Astrocyte of the cerebellum (primary cell): ENCODE measurements at regions not wholly inside any gene's neighbourhood (a gene's known extent, or its start where the extent isn't known, plus 50 kb on each side); places are given as distances from the start of the nearest gene placed in this dataset.

Experiments used
- DNase-seq: peaks from one replicate; pipeline ENCODE4 v3.0.0-alpha.2; 2011; ENCODE audit warnings: low read depth
- H3K4me3 ChIP-seq: 2 replicates; pipeline ENCODE4 v1.5.1; 2011; ENCODE audit warnings: mild to moderate bottlenecking, low read depth, low read length, moderate library complexity
- in situ Hi-C: cut with HindIII; loops from 2 replicates; pipeline ENCODE4 v1.10.0; 2017; ENCODE audit warnings: low sequenced_read_pairs
- TF ChIP-seq, protein P1 (sequence below): IDR thresholded peaks from 2 replicates; pipeline ENCODE4 v1.5.1; 2012; ENCODE audit warnings: low read length, low read depth, moderate library complexity, mild to moderate bottlenecking; ENCODE audit errors: missing control alignments

DNA sequence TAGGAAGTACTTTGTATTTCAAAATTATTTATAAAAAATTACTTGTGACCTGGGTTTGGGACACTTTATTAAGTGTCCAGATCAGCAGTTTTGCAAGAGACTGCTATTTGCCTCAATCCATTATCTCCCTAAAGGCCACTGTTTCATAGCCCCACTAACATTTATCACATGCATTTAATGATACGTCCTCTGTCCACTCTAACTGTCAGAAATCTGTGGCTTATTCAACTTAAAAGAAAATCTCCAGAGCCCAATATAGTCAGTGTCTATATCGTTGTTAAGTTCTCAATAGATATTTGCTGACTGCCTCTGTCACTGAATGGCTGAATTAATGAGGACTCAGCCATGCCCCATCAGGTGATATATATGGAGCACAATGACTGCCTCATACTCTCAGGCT, 553.9 kb upstream of the POM121L12 start:
- DNase-seq = no peak
- TF ChIP-seq, protein P1, sequence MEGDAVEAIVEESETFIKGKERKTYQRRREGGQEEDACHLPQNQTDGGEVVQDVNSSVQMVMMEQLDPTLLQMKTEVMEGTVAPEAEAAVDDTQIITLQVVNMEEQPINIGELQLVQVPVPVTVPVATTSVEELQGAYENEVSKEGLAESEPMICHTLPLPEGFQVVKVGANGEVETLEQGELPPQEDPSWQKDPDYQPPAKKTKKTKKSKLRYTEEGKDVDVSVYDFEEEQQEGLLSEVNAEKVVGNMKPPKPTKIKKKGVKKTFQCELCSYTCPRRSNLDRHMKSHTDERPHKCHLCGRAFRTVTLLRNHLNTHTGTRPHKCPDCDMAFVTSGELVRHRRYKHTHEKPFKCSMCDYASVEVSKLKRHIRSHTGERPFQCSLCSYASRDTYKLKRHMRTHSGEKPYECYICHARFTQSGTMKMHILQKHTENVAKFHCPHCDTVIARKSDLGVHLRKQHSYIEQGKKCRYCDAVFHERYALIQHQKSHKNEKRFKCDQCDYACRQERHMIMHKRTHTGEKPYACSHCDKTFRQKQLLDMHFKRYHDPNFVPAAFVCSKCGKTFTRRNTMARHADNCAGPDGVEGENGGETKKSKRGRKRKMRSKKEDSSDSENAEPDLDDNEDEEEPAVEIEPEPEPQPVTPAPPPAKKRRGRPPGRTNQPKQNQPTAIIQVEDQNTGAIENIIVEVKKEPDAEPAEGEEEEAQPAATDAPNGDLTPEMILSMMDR = no peak
- in situ Hi-C loops = no loop called here
- no peak overlapping the region for H3K4me3 ChIP-seq

DNA sequence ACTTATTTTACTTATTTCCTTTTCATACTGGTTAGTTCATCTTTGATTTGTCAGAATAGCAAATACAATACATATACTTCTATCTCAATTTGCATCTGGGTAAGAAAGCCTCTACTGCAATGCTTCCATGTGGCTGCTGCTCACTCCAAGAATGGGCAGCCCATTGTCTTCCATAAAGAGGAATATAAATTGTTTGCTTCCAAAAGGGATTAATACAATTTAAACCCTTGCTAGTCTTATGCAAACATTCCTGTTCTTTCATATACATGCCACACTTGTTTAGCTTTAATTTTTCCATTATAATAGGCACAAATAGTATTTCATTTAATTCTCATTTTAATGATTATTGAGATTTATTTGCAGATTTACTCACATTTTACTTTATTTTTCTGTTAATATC, 555.4 kb upstream of the POM121L12 start:
- in situ Hi-C loops = no loop called here
- TF ChIP-seq, protein P1 = no peak
- no peak for DNase-seq

DNA sequence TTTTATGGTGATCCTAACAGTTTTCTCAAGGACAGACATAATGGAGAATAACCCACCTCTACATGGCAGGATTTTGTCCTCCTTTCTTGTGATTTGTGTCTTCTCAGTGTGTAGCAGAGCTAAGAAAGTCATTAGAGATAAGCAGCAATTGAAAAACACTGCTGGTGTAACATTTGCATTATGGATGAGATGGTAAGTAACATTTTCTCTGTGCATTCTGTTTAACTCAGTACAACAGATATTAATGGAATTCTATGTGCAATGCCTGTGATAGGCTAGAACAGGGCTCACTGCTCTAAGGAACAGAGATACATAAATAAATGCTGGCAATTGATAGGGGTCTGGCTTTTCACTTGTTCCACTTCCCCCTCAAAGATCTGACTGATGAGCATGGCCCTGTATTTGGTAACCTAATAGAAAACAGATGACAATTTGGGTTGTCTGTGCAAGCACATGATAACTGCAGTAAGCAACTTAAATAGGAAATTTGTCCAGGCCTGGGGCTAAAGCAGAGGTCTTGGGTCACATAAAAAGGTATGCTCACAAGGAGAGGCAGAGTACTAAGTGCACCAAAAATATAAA, 560.3 kb upstream of the POM121L12 start:
- DNase-seq = no peak
- no peak overlapping the region for H3K4me3 ChIP-seq
- TF ChIP-seq, protein P1 = no peak
- in situ Hi-C loops = no loop called here

More for the DNA sequence above, 555.4 kb upstream of the POM121L12 start:
- H3K4me3 ChIP-seq = no peak overlapping the region

DNA sequence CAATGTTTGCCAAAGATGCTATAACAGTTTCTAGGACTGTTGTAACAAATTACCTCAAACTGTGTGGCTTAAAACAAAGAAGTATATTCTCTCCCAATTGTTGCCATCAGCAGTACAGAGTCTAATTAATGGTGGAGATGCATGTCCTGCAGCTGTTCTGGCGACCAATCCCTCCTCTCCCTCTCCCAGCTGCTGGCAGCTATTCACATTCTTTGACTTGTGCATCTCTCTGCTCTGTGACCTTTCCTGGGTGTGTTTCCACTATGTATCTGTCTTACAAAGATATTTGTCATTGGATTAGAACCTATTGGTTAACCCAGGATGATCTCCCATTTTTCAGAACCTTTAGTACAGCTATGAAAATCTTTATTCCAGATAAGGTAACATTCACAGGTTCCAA, 561.7 kb upstream of the POM121L12 start:
- DNase-seq = no peak
- TF ChIP-seq, protein P1 = no peak
- in situ Hi-C loops = no loop called here
- no peak overlapping the region for H3K4me3 ChIP-seq

DNA sequence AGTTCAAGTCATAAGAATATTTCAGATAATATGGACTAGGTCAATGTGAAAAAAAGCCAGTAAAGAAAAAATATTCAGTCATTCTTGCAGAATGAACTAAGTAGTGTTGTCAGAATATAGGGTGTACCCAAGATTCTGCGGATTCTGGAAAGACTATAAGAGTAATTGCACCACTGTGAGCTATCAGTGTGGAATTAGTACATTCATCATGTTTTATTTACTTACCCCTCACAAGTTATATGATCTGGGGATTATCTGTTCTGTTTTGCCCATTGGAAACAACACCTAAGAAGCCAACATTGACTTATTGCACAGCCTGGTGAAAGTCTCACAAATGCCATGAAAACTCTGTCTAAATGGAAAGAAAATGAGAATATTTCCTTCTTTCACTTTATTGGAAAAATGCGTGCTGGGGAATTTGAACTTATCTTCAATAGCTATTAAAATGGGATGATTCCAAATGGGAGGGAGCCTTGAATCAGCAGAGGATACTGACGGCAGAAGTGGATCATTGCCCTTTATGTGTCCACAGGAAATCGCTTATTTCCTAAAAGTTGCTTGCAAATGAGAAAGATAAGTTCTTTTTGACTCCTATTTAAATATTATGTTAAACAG, 563.3 kb upstream of the POM121L12 start:
- in situ Hi-C loops = no loop called here
- no peak overlapping the region for H3K4me3 ChIP-seq
- TF ChIP-seq, protein P1 = no peak
- DNase-seq = no peak

DNA sequence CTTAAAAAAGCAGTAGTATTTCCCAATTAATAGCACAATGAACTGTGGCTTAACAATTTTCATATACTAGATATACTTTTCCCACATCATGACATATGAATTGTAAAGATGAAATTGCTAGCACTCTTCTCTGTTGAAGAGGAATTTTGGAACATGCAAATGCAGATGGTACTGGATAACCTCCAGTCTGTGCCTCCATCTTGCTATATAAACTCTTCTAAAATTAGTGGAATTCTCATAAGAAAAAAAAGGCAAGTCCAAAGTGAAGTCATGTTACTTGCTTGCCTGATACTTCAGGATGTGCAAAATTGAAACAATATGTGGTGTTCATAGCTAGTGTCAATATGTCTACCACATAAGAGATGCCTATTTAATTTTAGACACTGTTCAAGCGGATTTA, 570.2 kb upstream of the POM121L12 start:
- no peak for DNase-seq
- in situ Hi-C loops = no loop called here
- H3K4me3 ChIP-seq = no peak overlapping the region
- TF ChIP-seq, protein P1 = no peak
